GM21786 (cell line): ENCODE measurements at regions not wholly inside any gene's neighbourhood (a gene's known extent, or its start where the extent isn't known, plus 50 kb on each side); places are given as distances from the start of the nearest gene placed in this dataset.
"Not testable (repeated sequence)": the region's sequence is repeated elsewhere in the genome, so short reads cannot be mapped to it uniquely, and the experiment has no call there.

ENCODE experiments used
- ATAC-seq: cut with Tn5 transposase; IDR thresholded peaks from one replicate; pipeline ENCODE4 v1.9.1; 2021; ENCODE audit not compliant: unreplicated experiment

- ATAC-seq = no peak
Observed at GRCh38 chr6:115643762-115644161, 416.9 kb downstream of the FRK start.

DNA sequence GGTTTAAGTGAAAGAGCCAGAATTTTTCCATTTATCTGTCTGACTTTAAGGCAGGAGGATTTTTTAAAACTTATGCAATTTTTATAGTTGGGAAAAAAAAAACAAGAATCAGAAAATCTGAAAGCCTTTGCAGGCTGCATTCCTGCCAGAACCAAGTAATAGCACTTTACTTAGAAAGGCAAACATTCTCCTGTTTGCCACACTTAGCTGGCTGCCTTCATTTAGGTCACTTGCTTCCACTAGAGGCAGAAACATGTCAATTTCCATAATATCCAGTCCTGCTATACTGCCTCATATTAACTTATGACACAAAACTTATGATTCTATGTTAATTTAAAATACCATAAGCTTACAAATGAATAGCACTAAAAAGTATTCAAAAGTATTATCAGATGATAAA lies 425.8 kb downstream of the FRK start:
- no peak for ATAC-seq

GRCh38 chr6:115634131-115634530 lies 426.6 kb downstream of the FRK start:
- ATAC-seq = no peak

DNA sequence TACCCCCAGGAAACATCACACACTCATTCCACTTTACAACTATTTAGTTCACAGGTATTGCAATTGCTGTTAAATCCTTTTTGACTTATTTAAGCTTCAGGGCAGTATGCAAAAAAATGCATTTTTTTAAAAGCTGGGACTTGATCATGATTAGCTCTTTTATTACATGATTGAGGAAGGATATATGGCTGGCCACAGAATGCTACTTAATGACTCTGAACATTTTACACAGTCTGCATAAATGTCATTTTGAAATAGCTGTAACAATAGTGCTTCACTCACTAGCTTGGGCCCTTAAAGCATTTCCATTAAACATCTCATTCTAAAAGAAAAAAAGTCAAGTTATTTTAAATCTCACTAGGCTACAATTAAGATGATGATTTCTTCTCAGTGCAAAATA lies 429.7 kb downstream of the FRK start:
- no peak for ATAC-seq

GRCh38 chr6:115630424-115631024 lies 430.2 kb downstream of the FRK start:
- no peak for ATAC-seq

DNA sequence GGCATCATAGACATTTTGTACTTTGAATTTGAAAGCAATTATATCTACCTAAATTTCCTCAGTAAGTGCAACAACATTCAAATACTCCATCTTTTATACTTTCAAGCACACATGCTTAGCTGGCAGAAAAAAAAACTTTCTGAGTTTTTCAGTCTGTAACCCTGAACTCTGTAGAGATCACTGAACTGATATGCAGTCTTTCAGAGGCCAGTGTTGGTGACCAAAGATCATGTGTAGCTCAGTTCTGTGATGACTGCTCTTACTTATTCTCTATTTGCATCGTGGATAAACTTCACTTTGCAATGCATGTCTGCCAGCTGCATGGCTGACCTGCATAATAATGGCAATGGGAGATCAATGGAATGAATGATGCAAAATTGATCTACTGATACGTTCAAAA lies 431.3 kb downstream of the FRK start:
- no peak for ATAC-seq

- no peak for ATAC-seq
Observed at GRCh38 chr6:115618256-115618655, 442.4 kb downstream of the FRK start.

- ATAC-seq = no peak
Observed at GRCh38 chr6:115617031-115617430, 443.7 kb downstream of the FRK start.

- no peak for ATAC-seq
Observed at GRCh38 chr6:115613488-115613887, 447.2 kb downstream of the FRK start.

DNA sequence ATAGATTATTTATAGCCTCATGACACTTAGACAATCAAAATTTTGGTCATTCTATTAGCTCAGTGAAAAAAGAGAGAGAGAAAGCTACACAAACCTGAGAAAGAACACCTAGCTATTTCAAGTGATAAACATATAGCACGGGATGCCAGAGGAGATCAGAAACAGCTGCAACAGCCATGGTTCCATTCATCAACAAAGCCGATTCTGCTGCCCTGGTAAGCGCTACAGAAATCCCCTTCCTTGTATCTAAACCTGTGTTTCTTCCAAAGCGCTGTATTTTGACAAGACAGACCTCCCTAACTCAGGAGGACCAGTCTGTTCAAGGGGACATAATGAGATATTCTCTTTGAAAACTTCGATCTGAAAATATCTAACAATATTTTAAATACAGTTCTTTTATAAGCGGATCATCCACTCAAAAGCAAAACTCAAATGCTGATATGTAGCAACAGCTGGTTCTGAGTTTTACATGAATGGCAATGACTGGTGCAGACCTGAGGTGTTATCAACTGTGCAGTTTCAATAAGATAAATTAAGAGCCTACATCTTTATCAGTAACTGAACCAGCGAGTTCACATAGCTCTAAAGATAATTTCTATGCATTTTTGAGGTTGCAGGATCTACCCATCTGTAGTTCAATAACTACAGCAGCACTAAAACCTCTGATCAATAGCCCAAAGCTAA lies 447.8 kb downstream of the FRK start:
- ATAC-seq = no peak

DNA sequence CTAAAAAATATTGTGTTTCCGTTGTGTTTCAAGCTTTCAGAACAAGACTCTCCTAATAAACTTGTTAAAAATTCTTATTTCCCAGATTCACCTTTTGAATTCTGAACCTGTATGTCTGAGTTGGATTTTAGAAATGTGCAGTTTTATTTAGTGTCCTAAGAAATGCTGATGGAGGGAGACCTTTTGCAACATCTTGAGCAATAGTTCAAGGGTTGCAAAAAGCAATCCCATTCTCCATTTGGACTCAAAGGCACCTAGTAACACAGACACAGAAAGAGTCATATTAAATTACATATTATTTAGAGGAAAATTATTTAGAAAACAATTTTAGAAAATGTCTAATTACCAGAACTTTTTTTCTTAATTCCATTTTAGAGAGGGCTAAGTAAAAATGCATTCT lies 448.5 kb downstream of the FRK start:
- no peak for ATAC-seq

DNA sequence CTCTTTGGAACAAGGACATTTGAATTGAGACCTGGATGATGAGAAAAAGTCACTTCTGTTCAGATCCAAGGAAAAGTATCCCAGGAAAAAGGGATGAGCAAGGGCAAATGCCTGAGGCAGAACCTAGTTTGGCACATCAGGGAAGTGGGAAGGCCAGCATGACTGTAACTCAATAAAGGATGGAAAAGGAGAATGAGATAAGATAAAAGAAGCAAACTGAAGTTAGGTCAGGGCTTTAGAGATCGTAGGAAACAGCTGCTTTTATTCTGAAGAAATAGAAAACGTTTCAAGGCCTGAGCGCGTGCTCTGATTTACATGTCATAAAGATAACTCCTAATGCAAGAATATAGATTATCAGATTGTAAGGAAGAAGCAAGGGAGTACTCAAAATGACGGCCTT lies 450.0 kb downstream of the FRK start:
- ATAC-seq = no peak

DNA sequence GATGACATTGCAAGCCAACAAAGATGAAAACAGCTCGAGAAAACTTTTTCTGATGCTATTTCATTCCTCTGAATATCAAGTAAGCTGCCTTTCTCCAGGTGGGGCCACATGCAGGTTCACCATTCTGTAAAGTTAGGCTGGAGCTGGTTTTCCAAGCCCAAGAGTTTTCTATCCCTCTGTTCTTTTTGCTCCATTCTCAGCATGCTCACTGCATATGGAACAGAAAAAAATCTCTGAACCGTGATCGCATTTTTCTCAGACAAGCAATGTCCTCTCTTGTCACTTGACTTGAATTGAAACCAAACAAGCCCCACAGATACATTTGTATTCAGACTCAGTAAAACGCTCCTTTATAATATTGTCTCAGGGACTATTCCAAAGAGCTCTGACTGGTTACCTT lies 451.6 kb downstream of the FRK start:
- ATAC-seq = no peak

GRCh38 chr6:115602466-115602865 lies 458.2 kb downstream of the FRK start:
- no peak for ATAC-seq

DNA sequence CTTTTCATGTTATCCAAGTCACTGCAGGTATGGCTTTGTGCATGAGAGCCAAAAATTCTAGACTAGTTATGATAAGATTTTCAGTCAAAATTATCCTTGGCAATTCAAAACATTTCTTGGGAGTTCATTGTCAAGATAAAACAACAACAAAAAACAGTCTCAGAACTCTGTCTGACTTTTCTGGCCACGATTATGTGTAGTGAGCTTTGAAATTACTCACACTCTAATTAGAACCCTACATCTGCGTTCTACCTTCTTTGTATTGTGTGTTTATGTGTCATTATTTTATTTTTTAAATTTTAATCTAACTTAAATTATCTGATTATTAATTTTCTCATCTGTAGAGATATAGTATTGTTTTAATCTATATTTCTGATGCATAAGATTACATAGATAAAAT lies 459.2 kb downstream of the FRK start:
- no peak for ATAC-seq

DNA sequence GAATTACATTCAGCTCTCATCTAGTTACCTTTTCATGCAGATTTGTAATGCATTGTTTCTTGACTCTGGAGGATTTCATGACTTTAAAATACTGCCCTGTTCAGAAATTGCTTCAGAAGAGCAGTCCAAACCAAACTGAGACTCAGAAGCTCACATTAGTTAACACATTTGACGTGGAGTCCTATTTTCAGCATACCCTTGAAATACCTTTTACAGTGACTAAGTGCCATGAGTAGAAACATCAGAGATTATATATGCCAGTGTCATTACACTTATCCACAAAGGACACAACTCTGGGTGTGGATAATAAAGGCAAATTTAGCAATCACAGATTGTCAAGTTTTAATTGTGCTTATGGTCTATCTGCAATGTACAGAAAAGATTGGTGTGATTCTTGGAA lies 459.6 kb downstream of the FRK start:
- no peak for ATAC-seq

DNA sequence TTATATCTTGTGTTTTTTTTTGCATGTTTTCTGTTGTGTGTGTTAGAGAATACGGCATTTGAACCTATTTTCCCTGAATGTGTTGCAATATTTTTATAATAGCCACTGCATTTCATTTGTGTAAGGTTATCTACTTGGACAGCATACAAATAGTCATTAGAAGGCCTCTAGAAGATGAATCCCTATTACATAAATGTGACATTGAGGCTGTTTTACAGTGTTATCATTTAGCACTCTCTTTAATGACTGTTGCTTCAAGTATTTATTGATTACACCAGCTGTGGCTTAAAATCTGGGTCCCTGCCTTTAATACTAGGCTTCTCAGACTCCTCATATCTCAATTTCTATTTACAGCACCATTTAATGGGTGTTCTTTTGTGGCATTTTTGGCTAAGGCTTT lies 465.8 kb downstream of the FRK start:
- ATAC-seq = no peak

- ATAC-seq = no peak
Observed at GRCh38 chr6:115592025-115592424, 468.7 kb downstream of the FRK start.

GRCh38 chr6:115589072-115589471 lies 471.6 kb downstream of the FRK start:
- not testable (repeated sequence) for ATAC-seq

DNA sequence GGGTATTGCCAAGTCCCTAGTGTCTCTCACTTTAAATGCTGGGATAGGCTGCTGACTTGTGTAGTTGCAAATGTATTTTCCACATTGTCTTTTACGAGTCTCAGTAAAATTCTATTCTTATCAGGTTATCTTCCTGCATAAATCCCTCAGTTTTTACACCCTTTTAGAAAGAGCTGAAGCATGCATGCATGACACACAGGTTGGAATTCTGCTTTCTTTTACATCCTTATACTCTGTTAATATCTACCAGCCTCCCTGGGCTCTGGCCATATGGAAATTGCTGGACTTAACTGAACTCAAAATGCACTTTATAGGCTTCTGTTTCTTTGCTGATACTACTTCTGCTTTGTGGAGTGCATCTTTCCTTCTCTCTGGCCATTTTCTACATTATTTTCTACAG lies 477.4 kb downstream of the FRK start:
- no peak for ATAC-seq

- no peak for ATAC-seq
Observed at GRCh38 chr6:115582386-115582785, 478.3 kb downstream of the FRK start.

DNA sequence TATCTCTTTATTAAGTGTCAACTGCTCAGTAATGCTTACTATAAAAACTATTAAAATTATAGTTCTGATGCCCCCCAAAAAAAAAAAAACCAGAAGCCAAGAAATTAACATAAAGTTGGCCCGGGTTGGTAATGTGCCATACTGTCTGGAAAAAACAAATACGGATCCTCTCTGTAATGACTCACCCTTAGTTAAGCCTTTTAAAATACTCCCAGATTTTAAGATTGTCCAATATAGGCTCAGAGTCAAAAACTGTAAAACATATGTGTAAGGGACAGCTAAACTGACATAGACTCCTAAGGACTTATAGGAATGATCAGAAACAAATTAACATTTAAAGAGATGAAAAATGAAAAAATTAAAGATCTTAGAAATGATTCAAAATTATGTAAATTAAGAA lies 481.1 kb downstream of the FRK start:
- not testable (repeated sequence) for ATAC-seq

DNA sequence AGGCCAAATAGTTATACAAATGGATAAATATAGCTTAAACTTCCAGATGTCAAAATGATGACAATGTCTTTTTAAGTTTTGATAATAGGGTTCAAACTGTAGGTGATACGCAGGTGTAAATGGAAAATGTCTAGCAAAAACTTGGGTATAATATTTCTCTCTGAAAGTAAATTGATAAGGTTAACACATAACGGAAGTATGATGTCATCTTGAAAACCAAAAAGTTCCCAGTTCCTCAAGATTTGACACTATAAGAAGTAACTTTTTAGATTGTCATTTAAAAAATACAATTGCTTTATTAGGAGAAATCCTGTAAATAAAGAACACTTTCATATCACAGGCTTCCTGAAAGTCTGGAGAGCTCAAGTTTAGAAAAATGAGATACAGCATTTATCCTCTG lies 483.4 kb downstream of the FRK start:
- no peak for ATAC-seq
